GM21825 (cell line): ENCODE measurements at regions not wholly inside any gene's neighbourhood (a gene's known extent, or its start where the extent isn't known, plus 50 kb on each side); places are given as distances from the start of the nearest gene placed in this dataset.

Experiments
- ATAC-seq: cut with Tn5 transposase; IDR thresholded peaks from one replicate; pipeline ENCODE4 v1.9.1; 2021; ENCODE audit warnings: mild to moderate bottlenecking, moderate library complexity; ENCODE audit not compliant: unreplicated experiment

DNA sequence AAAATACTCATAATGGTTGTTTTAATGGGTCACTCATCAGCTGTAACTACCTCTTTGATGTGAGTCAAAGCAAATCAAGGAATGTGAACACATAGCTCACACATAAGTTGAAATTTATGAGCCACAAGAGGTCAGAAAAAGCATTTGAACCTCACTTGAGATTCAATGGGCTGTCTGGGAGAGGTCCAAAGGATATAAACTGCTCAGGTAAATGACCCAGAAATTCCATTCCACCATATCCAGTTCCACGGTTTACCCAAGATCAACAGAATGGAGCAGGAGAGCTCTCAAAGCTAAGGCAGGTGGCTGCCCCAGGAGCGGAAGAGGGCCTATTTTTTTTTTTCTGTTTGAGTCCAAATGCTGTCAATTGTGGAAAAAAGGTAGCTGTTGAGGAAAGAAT lies 464.1 kb downstream of the TNS1 start:
- no peak for ATAC-seq

DNA sequence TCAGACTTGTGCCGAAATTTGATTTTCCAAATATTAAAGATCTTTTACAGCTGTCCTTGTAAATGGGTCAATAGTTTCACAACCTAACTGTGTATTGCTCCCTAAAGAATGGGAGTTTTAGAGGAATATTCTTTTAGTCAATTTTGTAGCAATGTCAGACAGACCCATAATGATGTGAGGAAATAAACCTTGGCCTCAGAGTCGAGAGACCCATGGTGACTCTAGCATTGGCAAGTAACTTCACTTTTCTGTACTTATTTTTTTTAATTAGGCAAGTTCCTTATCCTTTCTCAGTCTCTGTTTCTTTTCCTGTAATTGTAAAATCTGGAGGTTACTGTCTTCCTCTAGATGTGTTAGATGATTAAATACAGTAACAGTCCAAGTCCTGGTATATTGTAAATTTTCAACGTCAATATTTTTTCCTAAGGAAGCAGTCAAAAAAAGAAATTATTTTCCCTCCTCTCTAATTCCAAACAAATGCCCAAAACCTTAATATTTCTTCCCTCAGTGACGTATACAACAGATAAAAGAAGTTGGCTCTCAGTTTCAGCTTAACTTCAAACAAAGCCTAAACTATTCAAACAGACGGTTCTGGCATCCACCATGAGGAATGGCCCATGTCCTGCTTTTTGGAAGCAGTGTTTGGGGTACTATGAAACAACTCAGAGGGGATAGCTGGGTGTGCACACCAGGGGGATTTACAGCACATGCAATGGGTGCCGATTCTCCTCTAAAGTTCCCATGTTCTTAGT lies 466.7 kb downstream of the TNS1 start:
- ATAC-seq, result no peak

DNA sequence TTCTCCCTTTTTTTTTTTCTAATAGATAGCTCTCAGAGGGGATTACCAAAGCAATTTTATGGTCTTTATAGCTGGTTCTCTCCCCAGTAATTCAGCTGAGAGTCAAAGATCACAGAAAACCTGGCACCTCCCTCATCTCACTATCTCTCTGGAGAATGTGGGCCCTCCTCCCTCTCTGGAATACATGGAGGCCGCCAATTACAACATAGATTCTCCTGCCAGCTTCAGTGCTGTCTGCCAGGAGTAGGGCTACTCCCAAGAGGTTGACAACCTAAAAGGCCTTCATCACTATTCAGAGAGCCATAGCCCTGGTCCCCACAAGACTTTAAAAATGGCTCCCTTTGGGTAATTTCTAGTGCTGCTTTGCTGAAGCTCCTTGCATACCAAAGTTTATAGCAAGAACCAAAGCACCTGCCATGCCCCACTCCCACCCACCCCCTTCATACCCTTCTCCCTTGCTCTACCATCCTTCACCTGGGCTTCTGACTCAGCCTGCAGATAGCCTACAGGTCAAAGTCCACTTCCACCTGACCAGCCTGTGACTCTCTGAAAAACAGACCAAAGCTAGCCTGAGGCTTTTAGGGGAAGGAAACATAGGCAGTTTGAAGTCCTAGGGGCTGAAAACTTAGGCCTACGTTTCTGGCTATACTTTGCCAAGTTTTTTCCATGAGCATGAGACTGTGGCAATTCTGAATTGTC lies 472.3 kb downstream of the TNS1 start:
- no peak for ATAC-seq

DNA sequence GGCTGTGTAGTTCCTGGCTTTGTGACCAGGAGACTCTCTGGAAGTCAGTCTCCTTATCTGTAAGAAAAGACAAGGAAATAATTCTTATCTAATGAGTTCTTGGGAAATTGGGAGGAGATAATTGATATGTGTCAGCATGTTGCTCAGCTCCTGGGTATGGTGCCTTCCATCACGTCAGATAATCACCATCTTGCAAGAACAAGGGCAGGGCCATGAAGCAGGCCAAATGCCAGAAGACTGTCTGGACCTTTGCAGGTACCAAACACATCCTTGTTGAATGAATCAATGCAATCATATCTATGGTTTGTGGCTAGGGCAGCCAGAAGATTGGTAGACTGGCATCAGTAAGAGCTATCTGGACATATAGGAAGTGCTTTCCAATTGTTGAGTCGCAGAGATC lies 473.5 kb downstream of the TNS1 start:
- ATAC-seq, result no peak

DNA sequence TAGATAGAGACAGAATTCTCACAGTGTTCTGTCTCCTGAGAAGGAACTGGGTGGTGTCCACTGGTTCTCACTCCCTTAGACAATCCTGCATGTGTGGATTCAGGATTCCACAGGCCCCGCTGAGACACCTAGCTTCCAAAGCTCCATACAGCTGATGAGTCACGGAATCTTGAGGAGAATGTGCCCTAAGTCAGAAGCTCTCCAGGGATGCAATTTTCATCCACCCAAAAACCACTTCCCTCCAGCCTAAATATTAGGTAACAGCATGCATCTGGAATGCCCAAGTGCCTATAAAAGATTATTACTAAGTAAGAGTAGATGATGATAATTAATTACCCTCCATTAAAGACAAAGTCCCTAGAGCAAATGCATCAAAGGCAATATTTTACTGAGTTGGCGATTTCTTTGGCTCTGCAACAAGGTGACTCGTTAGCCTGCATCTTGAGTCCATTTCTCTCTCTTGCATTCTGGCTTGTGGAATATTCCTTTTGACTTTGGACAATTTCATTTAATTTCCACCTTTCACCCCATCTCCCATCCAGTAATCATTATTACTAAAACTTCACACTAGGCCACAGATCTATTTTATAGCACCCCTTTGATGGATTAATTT lies 475.1 kb downstream of the TNS1 start:
- no peak for ATAC-seq

- no peak for ATAC-seq
Measured at GRCh38 chr2:217525076-217525475, 477.7 kb downstream of the TNS1 start.

DNA sequence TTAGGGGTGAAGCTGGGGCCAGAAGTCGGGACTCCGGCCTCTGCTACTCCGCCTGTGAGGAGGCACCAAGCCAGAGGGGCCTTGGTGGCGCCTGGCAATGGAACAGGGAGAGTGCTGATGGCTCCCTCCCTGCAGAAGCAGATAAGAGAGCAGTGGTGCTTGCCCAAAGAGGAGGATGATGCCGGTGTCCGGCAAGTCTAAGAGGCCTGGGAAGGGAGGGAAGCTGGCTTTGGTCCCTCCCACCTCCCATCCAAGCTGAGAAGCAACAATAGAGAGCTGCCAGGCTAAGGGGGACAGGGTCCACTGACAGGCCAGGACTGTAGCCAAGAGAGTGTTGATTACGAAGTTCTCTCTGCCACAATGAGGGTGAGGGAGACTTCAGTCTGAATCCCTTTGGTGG lies 479.5 kb downstream of the TNS1 start:
- ATAC-seq, result no peak

DNA sequence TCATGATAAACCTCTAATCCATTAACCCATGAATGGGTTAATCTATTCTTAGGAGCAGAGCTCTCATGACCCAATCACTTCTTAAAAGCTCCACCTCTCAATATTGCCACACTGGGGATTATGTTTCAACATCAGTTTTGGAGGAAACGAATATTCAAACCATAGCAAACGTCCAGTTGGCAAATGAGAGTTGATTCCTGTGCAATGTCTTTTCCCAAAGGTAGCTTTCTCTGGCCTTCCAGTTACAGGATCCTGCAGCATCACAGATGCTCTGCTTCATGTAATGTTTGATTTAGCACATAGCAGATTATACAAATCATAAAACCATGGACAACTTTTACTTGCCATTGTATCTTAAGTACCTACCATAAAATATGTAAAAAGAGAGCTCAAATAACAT lies 481.0 kb downstream of the TNS1 start:
- ATAC-seq, result no peak

- no peak for ATAC-seq
Measured at GRCh38 chr2:217520356-217521010, 482.3 kb downstream of the TNS1 start.

DNA sequence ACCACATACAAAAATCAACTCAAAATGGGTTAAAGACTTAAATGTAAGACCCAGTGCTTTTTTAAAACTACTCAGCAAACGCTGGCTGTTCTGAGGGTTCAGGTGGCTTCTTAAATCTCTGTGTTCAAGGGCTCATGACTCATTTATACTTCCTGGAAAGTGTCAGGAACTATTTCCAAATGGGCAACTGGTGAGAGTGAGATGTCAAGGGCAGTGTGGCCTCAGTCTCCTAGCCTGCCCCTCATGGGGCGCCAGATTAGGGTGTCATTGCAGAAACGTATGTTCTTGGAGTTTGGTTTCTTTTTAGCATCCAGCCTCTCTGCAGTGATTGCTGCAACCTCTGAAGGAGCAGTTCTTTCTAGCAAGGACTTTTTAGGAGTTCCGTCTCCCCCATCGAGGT lies 485.4 kb downstream of the TNS1 start:
- no peak for ATAC-seq

DNA sequence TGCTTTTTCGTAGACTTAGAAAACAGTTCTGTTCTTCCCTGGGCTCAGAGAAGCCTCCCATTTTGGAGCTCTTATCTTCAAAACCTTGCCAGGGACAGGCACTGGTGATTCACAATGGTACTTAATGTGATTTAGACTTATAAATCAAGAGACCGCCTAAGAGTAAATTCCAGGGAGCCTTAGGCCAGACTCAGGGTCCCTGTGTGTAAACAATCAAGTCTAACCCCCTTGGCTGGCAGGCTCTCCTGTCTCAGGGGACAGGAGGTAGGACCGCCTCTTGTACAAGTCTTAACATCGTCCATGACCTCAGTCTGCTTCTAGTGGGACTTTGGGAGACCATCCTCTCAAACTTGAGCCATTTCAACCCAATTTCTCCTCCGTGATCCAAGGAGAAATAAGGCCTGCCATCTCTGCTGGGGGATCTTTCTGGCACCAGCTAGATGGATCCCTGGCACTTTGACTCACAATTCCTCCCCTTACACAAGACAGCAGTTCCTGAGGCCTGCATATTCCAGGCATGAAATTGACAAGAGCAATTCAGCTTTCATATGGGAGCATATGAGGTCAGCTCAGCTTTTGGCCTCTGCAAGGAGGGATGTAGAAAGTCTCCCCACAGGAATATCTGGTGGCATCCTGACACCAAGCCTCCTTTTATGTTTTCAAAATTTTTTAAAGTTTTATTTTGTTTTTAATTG lies 487.0 kb downstream of the TNS1 start:
- no peak for ATAC-seq

GRCh38 chr2:217513258-217513657 lies 489.5 kb downstream of the TNS1 start:
- ATAC-seq, result no peak

GRCh38 chr2:217512728-217513127 lies 490.1 kb downstream of the TNS1 start:
- no peak for ATAC-seq

DNA sequence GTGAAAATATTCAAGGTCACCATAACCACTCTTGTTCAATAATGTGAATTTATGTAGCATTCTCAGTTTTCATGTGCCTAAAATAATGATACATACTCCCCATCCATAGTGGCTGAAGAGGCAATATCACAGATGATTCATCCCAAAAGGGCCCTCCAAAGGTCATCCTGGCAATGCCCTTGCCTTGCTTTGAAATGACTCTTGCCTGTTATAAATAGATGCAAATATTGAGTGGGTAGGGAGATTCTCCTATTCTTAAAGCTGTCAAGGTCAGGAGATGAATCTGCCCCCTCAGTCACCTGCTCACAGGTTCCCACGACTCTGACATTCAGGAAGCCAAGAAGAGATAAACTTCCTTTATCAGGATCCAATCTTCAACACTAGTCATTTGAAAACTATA lies 490.5 kb downstream of the TNS1 start:
- ATAC-seq, result no peak

- no peak for ATAC-seq
Measured at GRCh38 chr2:217511850-217512249, 490.9 kb downstream of the TNS1 start.

DNA sequence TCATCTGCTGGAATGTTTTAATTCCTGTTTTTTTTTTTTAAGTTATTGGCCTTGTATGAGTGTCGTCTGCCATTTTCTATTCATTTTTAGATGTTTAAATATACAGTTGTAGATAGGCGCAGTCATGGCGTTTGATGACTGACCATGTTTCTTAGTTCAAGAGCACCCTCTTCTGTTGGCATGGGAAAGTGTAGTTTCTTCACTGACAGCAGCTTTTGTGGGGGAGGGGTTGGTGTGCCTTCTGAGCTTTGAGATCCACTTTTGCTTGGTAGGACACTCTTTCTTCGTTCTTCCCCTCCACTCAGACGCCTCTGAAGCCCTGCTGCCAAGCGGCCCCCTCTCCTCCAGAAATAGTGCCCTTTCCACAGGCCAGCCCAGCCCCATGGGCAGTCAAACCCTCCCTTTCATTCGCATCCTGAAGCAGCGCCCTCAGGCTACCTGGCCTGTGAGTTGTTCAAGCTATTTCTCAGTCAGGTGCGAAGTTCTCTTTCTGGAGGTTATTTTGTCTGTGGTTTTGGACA lies 492.0 kb downstream of the TNS1 start:
- no peak for ATAC-seq

GRCh38 chr2:217505303-217505702 lies 497.5 kb downstream of the TNS1 start:
- ATAC-seq, result no peak

DNA sequence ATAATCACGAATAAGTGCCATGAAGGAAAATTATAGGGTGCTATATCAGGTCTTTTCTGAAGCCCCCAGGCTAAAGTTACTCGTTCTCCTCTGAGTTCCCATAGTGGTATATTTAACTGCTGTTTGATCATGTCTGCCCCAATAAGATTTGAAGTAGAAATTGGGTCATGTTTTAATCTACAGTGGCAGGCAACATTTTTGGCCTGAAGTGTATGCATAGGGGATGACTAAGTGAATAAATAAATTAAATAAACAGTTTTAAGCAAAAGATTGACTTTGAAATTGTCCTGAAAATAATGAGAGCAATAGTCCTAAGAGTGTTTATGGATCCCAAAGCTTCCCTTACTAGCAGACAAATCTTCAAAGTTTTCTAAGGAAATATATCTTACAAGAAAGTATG lies 500.9 kb downstream of the TNS1 start:
- ATAC-seq, result no peak

GRCh38 chr2:217497843-217498377 lies 504.9 kb downstream of the TNS1 start:
- no peak for ATAC-seq

DNA sequence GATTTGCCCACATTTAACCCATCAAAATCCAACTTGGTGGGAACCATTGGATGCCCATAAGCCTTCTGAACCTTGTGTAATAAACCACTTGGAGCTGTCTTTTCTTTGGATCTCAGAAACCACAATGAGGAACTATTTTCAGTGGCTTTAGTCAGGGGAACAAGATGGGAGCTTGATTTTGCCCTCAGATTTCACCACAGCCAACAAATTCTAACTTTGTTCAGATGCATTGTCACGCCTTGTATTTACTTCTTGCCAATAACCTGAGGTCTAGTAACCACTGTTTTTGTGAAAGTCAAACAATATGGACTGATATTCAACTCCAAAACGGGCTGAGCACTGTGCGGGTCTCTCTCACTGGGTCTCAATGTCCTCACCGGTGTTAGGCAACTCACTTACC lies 508.2 kb downstream of the TNS1 start:
- no peak for ATAC-seq

GRCh38 chr2:217491271-217491670 lies 511.5 kb downstream of the TNS1 start:
- no peak for ATAC-seq
